Esophagus squamous epithelium (tissue), 4 donors: ENCODE measurements at regions not wholly inside any gene's neighbourhood (a gene's known extent, or its start where the extent isn't known, plus 50 kb on each side); places are given as distances from the start of the nearest gene placed in this dataset.

ENCODE experiments used
- POLR2A ChIP-seq, 4 donors: fragments of 450-650 bp; IDR thresholded peaks; one replicate each; pipeline ENCODE4 v1.6.1; 2017; ENCODE audit warnings: antibody characterized with exemption in 4 of 4, mild to moderate bottlenecking in 4 of 4, moderate library complexity in 3 of 4
- TF ChIP-seq, protein P1 (sequence below), 6 experiments: fragments of 450-650 bp in 4 of 6; fragments of 200-600 bp in 2 of 6; sonication (generic) in 2 of 6; IDR thresholded peaks; one replicate each; pipeline ENCODE4 v1.5.1; 2016 to 2019; ENCODE audit warnings: antibody characterized with exemption in 6 of 6, mild to moderate bottlenecking in 4 of 6, moderate library complexity in 4 of 6

DNA sequence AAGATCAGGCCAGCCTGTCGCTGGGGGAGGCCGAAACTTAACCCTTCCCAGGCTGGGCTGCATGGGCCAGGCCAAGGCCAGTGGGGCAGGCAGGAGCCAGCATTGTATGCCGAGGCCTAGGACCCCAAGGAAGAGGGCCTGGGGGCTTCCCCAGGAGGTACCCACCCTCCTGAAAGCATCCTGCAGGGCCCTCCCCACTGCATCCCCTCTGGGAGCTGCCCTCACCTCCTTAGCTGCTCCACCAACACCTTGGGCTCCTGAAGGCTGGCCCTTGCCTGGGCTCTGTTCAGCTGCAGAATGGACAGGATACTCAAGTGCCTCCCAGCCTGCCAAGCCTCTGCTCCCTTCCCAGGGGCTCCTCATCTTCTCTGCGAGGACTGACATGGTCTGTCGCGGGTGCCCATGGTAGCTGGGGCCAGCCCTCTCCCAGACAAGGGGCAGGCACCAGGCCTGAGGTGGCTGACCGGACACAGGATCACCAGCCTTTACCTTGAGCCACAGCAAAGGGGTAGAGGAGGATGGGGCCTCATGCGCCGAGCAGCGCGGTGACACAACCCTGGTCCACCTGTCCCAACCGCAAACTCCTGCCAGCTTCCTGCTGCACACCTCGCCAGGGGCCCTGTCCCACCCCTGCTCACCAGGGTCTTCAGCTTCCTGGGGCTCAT lies 94.2 kb downstream of the MICALL2 start:
- TF ChIP-seq, protein P1, sequence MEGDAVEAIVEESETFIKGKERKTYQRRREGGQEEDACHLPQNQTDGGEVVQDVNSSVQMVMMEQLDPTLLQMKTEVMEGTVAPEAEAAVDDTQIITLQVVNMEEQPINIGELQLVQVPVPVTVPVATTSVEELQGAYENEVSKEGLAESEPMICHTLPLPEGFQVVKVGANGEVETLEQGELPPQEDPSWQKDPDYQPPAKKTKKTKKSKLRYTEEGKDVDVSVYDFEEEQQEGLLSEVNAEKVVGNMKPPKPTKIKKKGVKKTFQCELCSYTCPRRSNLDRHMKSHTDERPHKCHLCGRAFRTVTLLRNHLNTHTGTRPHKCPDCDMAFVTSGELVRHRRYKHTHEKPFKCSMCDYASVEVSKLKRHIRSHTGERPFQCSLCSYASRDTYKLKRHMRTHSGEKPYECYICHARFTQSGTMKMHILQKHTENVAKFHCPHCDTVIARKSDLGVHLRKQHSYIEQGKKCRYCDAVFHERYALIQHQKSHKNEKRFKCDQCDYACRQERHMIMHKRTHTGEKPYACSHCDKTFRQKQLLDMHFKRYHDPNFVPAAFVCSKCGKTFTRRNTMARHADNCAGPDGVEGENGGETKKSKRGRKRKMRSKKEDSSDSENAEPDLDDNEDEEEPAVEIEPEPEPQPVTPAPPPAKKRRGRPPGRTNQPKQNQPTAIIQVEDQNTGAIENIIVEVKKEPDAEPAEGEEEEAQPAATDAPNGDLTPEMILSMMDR (IDR thresholded peaks at IDR 0.05): no peak
- no peak for TF ChIP-seq POLR2A (IDR thresholded peaks at IDR 0.05)
